NOMO-1 (cell line): ENCODE measurements at regions not wholly inside any gene's neighbourhood (a gene's known extent, or its start where the extent isn't known, plus 50 kb on each side); places are given as distances from the start of the nearest gene placed in this dataset.
"Not testable (repeated sequence)": the region's sequence is repeated elsewhere in the genome, so short reads cannot be mapped to it uniquely, and the experiment has no call there.

ENCODE experiments used
- DNase-seq, 2 experiments: peaks; one replicate each; lab custom pipeline; 2025; ENCODE audit not compliant: unreplicated experiment in 2 of 2; lab: John Stamatoyannopoulos, UW

GRCh38 chr1:177650947-177651346, 318.9 kb downstream of the SEC16B start:
- DNase-seq: no peak

GRCh38 chr1:177648731-177649265, 321.1 kb downstream of the SEC16B start:
- DNase-seq: no peak

GRCh38 chr1:177648138-177648537, 321.7 kb downstream of the SEC16B start:
- no peak for DNase-seq

GRCh38 chr1:177646757-177647730, 322.8 kb downstream of the SEC16B start:
- no peak for DNase-seq

GRCh38 chr1:177645491-177646190, 324.2 kb downstream of the SEC16B start:
- DNase-seq: no peak

GRCh38 chr1:177640687-177641086, 329.2 kb downstream of the SEC16B start:
- DNase-seq: no peak

- DNase-seq: not testable (repeated sequence)
Observed at GRCh38 chr1:177634151-177634550, 335.7 kb downstream of the SEC16B start.

- DNase-seq: no peak
Observed at GRCh38 chr1:177632923-177633615, 336.8 kb downstream of the SEC16B start.

- DNase-seq: no peak
Observed at GRCh38 chr1:177631770-177632169, 338.1 kb downstream of the SEC16B start.

GRCh38 chr1:177629526-177629925, 340.3 kb downstream of the SEC16B start:
- no peak for DNase-seq

GRCh38 chr1:177627148-177627910, 342.5 kb downstream of the SEC16B start:
- DNase-seq: no peak

- no peak for DNase-seq
Observed at GRCh38 chr1:177620636-177621190, 349.1 kb downstream of the SEC16B start.

GRCh38 chr1:177615251-177615650, 354.6 kb downstream of the SEC16B start:
- DNase-seq: no peak

- DNase-seq: no peak
Observed at GRCh38 chr1:177611402-177611801, 358.5 kb downstream of the SEC16B start.

GRCh38 chr1:177609953-177610352, 359.9 kb downstream of the SEC16B start:
- DNase-seq: no peak

GRCh38 chr1:177600936-177601335, 368.9 kb downstream of the SEC16B start:
- no peak for DNase-seq

- DNase-seq: no peak
Observed at GRCh38 chr1:177600321-177600720, 369.5 kb downstream of the SEC16B start.

GRCh38 chr1:177597393-177597792, 372.5 kb downstream of the SEC16B start:
- DNase-seq: no peak

GRCh38 chr1:177596485-177596884, 373.4 kb downstream of the SEC16B start:
- no peak for DNase-seq

GRCh38 chr1:177593105-177593504, 376.8 kb downstream of the SEC16B start:
- DNase-seq: no peak
